Right lobe of liver (tissue), 4 donors: ENCODE measurements at regions not wholly inside any gene's neighbourhood (a gene's known extent, or its start where the extent isn't known, plus 50 kb on each side); places are given as distances from the start of the nearest gene placed in this dataset.

ENCODE experiments used
- CTCF ChIP-seq, 4 donors: fragments of 200-600 bp in 3 of 4; fragments of 450-650 bp in 1 of 4; IDR thresholded peaks; one replicate each; pipeline versions ENCODE4 v1.5.1 to v1.8.0; 2016 to 2022; ENCODE audit warnings: antibody characterized with exemption in 4 of 4, mild to moderate bottlenecking in 2 of 4
- POLR2A ChIP-seq: fragments of 450-650 bp; IDR thresholded peaks from one replicate; pipeline ENCODE4 v1.6.1; 2017; ENCODE audit warnings: antibody characterized with exemption, mild to moderate bottlenecking
- donor health status: DM: no; HTN: no; CAD: no.
- donor health status: DM: no; HTN: no; CAD: no.
- donor health status: DM: no; HTN: yes; CAD: no.

GRCh38 chr3:16670191-16670590, 65.0 kb upstream of the DAZL start:
- no peak for TF ChIP-seq CTCF (IDR thresholded peaks at IDR 0.05)
- no peak for TF ChIP-seq POLR2A
